Stimulated activated naive CD4-positive, alpha-beta T cell treated with Interleukin-2 at 50 U/mL for 16 hours (primary cell): ENCODE measurements at regions not wholly inside any gene's neighbourhood (a gene's known extent, or its start where the extent isn't known, plus 50 kb on each side); places are given as distances from the start of the nearest gene placed in this dataset.

ENCODE experiments used
- DNase-seq: peaks from one replicate; lab custom pipeline; 2025; lab: John Stamatoyannopoulos, UW

DNA sequence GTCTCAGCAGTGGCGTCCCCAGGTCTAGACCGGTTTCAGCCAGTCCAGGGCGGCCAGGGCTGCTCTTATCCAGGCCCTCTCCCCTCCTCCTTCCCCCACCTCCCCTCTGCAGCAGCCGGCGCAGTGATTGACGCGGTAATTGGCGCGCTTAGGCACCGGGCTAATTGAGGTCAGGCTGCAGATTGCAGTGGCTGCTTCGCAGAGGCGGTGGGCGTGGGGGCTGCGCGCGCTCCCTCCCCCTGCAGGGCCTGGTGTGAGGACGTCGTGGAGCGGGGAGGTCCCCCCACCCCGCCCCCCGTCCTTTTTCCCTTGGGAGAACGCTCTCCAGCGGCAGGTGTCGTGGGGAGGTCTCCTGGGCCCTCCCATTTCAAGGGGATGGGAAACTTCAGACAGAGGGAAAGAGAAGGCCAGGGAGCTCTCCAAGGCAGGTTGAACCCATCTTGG is 70.4 kb upstream of the BLCAP start:
- DNase-seq, result no peak

DNA sequence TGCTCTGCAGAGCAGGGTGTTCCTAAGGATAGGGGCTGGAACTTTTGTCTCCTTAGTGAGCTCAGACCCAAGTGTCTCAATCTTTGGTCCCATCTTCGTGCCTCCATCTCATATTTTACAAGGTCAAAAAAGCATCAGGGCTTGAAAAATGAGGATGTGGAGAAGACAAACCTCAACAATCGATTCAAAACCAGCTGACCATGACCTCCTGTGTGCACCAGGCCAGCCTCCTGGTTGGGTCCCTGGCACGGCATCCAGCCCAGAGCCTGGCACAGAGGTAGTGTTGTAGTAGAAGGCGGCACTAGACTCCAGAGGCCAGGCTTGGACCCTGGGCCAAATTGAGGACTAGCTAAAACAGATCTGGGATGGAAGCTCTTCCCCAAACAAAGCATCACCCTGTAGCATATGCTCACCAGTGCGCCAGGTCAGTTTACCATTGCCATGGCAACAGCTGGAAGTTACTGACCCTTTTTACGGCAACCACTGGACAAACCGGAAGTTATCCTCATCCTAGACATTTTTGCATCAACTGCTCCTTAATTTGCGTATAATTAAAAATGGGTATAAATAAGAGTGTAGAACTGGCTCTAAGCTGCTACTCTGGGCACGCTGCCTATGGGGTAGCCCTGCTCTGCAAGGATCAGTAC is 69.3 kb upstream of the BLCAP start:
- no peak for DNase-seq

DNA sequence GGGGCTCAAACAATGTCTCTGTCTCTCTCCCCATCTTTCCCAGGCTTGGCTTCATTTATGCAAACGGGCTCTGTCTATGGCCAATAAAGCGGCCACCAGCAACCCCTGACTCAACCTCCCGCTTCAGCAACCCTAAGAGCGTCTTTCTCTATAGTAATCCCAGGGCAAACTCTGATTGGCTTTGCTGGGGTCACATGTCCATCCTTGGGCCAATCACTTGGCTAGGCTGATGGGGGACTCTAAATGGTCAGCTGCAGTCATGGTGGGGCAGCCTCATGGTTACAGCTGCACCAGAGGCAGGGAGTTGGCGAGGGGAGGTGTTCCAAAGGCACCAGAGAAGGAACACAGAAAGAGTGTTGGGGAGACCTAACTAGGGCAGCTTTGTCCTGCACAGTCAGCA is 68.5 kb upstream of the BLCAP start:
- no peak for DNase-seq

DNA sequence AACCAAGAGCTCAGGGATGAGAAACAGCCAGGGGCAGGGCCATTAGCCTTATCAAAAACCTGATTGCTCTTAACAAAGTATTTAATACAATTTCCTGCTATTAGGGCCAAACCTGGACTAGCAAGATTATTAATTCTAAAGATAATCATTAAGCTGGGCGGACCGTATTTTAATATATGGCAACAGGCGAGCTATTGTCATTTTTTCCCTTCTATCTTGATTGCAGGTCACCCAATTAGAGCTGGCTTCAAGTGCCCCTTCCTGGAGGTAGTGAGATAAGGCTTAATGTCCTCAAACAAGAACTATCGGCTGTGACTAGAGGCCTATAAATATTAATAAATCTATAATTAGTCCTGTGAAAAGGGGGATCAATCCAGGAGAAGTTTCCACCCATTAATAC is 66.0 kb upstream of the BLCAP start:
- DNase-seq, result no peak

DNA sequence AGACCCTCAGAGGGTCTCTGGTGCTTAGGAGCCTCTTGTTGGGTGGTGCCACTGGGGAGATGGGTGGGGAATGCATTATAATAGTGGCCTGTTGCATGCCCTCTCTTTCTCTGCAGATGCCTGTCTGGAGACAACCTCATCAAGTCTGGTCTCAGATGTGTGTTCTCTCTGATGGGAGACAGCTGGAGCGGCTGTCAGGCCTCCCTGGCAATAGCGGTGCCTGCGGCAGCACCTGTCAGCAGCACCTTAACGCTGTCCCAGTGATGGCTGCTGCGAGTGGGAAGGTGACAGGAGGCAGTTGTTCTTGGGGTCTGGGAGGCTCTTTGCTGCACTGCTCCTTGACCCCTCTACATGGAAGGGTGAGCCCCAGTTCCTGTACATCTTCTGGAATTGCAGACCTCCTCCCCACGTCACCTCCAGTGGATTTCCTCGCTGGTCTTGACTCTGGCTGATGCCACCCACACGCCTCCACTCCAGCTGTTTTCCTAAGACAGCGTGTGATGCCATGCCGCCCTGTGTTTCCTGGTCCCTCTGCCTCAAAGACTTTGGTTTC is 63.3 kb upstream of the BLCAP start:
- DNase-seq, result no peak

DNA sequence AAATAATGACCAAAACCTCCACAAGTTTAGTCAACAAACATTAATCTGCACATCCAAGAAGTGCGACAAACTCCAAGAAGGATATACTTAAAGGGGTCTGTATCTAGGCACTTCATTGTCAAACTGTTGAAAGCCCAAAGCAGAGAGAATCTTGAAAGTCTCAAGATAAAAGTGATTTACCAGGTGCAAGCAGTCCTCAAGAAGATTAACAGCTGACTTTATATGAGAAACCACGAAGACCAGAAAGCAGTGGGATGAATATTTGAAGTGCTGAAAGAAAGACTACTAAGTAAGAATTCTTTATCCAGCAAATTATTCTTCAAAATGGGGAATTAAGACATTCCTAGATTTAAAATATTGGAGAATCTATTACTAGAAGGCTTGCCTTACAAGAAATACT is 58.4 kb upstream of the BLCAP start:
- no peak for DNase-seq

DNA sequence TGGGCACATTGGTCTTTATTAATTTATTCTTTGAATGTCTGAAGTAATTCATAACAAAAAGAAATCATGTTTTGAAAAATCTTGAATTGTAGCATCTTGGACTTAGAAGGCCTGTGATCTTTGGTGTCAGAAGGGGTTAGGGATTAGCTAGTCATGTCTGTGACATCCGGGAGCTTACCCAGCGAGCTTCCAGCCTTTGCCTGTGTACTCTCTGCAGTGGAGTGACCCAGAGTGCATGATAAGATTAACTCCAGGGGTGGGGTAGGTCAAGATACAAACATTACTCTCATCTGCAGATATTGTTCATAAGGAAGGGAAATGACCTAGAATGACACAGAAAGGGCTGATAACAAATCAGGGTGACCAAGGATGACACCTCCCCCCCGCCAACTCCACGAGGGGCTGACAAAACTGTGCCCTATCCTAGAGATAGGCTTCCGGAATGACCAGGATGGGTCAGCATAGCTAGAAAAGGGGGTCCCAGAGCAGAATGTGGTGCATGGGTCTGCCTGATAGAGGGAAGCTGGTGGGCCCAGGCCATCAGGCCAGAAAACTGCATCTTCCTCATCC is 56.6 kb upstream of the BLCAP start:
- no peak for DNase-seq

DNA sequence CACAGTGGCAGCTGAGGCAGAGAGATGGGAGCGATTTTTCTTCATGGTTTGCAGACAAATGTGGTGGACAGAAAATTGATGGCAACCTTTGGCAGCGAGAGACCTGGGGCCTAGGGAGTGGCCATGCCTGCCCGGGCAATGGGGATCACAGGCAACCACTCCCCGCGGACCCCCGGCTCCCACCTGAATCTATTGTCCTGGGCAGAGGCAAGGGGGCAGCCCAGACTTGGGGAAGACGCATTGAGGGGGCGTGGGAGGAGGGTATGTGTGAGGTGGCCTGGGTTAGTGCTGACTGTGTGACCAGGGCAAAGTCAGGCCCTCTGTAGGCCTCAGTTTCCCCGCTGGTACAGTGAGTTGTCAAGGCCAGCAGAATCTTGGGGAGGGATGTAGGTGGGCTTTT is 53.6 kb upstream of the BLCAP start:
- no peak for DNase-seq

DNA sequence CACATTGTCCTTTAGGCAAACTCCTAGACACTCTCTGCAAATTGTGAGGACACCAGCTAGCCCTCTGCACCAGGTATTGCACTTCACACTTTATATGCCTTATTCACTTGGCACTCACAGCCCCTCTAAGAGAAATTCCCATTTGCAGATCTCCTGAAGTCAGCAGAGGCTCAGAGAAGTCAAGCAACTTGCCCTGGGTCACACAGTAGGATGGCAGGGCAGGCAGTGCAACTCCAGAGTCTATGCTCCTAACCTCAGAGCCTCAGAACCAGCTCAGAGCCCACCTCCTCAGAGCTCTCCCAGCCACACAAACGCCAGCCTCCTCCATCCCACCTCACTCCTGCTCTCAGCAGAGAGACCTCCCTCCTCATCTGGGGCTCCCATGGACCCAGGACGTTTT is 52.4 kb upstream of the BLCAP start:
- no peak for DNase-seq

DNA sequence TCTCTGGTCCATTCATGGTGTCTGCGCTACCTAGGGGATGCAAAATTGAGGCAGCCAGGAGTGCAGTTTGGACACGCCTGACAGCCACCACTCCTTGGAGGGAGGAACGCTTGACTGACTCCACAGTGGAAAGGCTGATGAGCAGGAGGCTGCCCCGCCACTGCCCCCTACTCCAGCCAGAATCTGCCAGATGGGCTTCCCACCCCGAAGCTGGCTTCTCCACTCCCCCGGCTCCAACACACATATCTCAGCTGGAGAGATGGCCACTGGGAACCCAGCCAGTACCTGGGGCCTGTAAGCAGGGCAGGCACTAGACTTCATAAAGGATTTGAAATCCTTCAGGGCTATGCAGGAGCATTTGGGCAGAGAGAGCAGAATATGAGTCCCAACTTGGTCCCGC is 51.4 kb upstream of the BLCAP start:
- DNase-seq, result no peak

DNA sequence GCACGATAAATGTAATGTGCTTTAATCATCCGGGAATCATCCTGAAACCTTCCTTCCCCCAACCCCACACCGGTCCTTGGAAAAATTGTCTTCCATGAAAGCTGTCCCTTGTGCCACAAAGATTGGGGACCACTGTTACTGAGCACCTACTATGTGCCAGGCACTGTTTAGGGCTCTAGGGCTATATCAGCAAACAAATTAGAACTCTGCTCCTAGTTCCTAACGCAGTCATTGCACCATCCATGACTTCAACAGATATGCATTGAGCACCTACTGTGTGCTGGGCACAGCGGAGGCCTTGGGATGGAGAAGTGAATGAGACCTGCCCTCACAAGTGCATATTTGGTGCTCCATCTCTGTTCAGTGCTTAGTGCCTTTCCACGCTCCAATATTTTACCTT is 50.3 kb upstream of the BLCAP start:
- DNase-seq, result no peak
